ENCODE measurements at regions not wholly inside any gene's neighbourhood (a gene's known extent, or its start where the extent isn't known, plus 50 kb on each side); places are given as distances from the start of the nearest gene placed in this dataset.

GRCh38 chr2:6475155-6475940 is 390.4 kb downstream of the CMPK2 start:
- TF ChIP-seq EZH2 (IDR thresholded peaks at IDR 0.05; ENCODE audit: borderline replicate concordance, low read depth, low read length, severe bottlenecking): no peak
- no peak for TF ChIP-seq CTCF (IDR thresholded peaks at IDR 0.05; ENCODE audit: borderline replicate concordance, extremely low read depth, low read length, poor library complexity, severe bottlenecking)
- ATAC-seq (ENCODE audit: insufficient read depth, low read depth) (no peak), DNase-seq (no peak)
- Histone ChIP-seq H3K4me3 (ENCODE audit: low read depth in 1 of 2, low read length in 2 of 2) (no peak overlapping the region), H4K20me1 (ENCODE audit: insufficient read depth, low read length) (no peaks in the 10 kb centered on the region), H3K27me3 (ENCODE audit: insufficient read depth, low read length, poor library complexity) (no peaks in the 10 kb centered on the region), H3K9ac (ENCODE audit: low read depth, low read length) (no peak overlapping the region), H3K36me3 (ENCODE audit: insufficient read depth, low read length) (no peaks in the 10 kb centered on the region), H3K4me2 (ENCODE audit: insufficient read depth, low read length) (no peak overlapping the region), H3K4me1 (ENCODE audit: insufficient read depth, low read length) (no peaks in the 10 kb centered on the region), H3K9me3 (ENCODE audit: insufficient read depth, low read length, severe bottlenecking) (no peaks in the 10 kb centered on the region), H3K79me2 (ENCODE audit: insufficient read depth, low read length) (no peaks in the 10 kb centered on the region), H3K27ac (ENCODE audit: low read length) (no peak overlapping the region), H2AFZ (ENCODE audit: low read depth, low read length) (no peak overlapping the region)

- no peak overlapping the region for H3K4me3 ChIP-seq (ENCODE audit: low read depth in 1 of 2, low read length in 2 of 2)
- no peaks in the 10 kb centered on the region for H4K20me1 ChIP-seq (ENCODE audit: insufficient read depth, low read length)
- H3K9me3 ChIP-seq (ENCODE audit: insufficient read depth, low read length, severe bottlenecking): no peaks in the 10 kb centered on the region
- no peak overlapping the region for H2AFZ ChIP-seq (ENCODE audit: low read depth, low read length)
- no peak for DNase-seq
- peaks cover 6% of the 10 kb centered on the region for H3K27me3 ChIP-seq (ENCODE audit: insufficient read depth, low read length, poor library complexity)
- no peak overlapping the region for H3K4me2 ChIP-seq (ENCODE audit: insufficient read depth, low read length)
- H3K27ac ChIP-seq (ENCODE audit: low read length): no peak overlapping the region
- no peaks in the 10 kb centered on the region for H3K79me2 ChIP-seq (ENCODE audit: insufficient read depth, low read length)
- no peaks in the 10 kb centered on the region for H3K4me1 ChIP-seq (ENCODE audit: insufficient read depth, low read length)
- H3K36me3 ChIP-seq (ENCODE audit: insufficient read depth, low read length): no peaks in the 10 kb centered on the region
- TF ChIP-seq CTCF (IDR thresholded peaks at IDR 0.05; ENCODE audit: borderline replicate concordance, extremely low read depth, low read length, poor library complexity, severe bottlenecking) (no peak), EZH2 (IDR thresholded peaks at IDR 0.05; ENCODE audit: borderline replicate concordance, low read depth, low read length, severe bottlenecking) (no peak)
- no peak overlapping the region for H3K9ac ChIP-seq (ENCODE audit: low read depth, low read length)
- ATAC-seq (ENCODE audit: insufficient read depth, low read depth): no peak
Observed at GRCh38 chr2:6480514-6480913, 385.2 kb downstream of the CMPK2 start.

- Histone ChIP-seq H3K4me2 (ENCODE audit: insufficient read depth, low read length) (no peak overlapping the region), H3K79me2 (ENCODE audit: insufficient read depth, low read length) (no peaks in the 10 kb centered on the region), H3K9me3 (ENCODE audit: insufficient read depth, low read length, severe bottlenecking) (no peaks in the 10 kb centered on the region), H3K27ac (ENCODE audit: low read length) (no peak overlapping the region), H2AFZ (ENCODE audit: low read depth, low read length) (no peak overlapping the region), H3K4me1 (ENCODE audit: insufficient read depth, low read length) (no peaks in the 10 kb centered on the region), H4K20me1 (ENCODE audit: insufficient read depth, low read length) (no peaks in the 10 kb centered on the region), H3K4me3 (ENCODE audit: low read depth in 1 of 2, low read length in 2 of 2) (no peak overlapping the region), H3K36me3 (ENCODE audit: insufficient read depth, low read length) (no peaks in the 10 kb centered on the region), H3K27me3 (ENCODE audit: insufficient read depth, low read length, poor library complexity) (peaks cover 6% of the 10 kb centered on the region), H3K9ac (ENCODE audit: low read depth, low read length) (no peak overlapping the region)
- DNase-seq (no peak), ATAC-seq (ENCODE audit: insufficient read depth, low read depth) (no peak)
- TF ChIP-seq CTCF (IDR thresholded peaks at IDR 0.05; ENCODE audit: borderline replicate concordance, extremely low read depth, low read length, poor library complexity, severe bottlenecking) (no peak), EZH2 (IDR thresholded peaks at IDR 0.05; ENCODE audit: borderline replicate concordance, low read depth, low read length, severe bottlenecking) (no peak)
Observed at GRCh38 chr2:6482256-6482655, 383.5 kb downstream of the CMPK2 start.
